ENCODE measurements at regions not wholly inside any gene's neighbourhood (a gene's known extent, or its start where the extent isn't known, plus 50 kb on each side); places are given as distances from the start of the nearest gene placed in this dataset.

DNA sequence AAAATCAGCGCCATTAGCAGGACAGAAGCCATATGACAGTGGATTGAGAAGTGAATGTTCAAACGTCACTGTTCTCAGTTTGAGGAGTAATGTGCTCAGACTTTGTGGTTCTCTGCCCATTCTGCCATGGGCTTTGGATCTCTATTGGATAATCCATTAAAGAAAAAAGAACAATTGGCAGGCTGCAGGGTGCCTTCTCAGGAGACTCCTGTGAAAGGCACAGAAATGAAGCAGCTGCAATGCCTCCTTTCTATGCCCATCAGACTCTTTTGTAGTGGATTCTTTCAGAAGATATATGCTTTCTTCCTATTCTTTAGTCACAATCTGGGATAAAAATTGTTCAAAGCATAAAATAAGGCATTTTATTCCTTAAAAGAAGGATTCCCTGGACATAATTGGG is 506.9 kb upstream of the KLHL29 start:
- TF ChIP-seq, protein P1, sequence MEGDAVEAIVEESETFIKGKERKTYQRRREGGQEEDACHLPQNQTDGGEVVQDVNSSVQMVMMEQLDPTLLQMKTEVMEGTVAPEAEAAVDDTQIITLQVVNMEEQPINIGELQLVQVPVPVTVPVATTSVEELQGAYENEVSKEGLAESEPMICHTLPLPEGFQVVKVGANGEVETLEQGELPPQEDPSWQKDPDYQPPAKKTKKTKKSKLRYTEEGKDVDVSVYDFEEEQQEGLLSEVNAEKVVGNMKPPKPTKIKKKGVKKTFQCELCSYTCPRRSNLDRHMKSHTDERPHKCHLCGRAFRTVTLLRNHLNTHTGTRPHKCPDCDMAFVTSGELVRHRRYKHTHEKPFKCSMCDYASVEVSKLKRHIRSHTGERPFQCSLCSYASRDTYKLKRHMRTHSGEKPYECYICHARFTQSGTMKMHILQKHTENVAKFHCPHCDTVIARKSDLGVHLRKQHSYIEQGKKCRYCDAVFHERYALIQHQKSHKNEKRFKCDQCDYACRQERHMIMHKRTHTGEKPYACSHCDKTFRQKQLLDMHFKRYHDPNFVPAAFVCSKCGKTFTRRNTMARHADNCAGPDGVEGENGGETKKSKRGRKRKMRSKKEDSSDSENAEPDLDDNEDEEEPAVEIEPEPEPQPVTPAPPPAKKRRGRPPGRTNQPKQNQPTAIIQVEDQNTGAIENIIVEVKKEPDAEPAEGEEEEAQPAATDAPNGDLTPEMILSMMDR (IDR thresholded peaks at IDR 0.05; ENCODE audit: insufficient read depth, low read length, poor library complexity, severe bottlenecking), result no peak
- no peak for TF ChIP-seq EZH2phosphoT487 (conservative IDR thresholded peaks at IDR 0.05; ENCODE audit: low read length)
- H3K27me3 ChIP-seq (ENCODE audit: low read length), result no peaks in the 10 kb centered on the region
- no peak overlapping the region for H3K4me2 ChIP-seq (ENCODE audit: low read depth, low read length, poor library complexity, severe bottlenecking)
- no peak overlapping the region for H2AFZ ChIP-seq (ENCODE audit: low read depth, low read length, severe bottlenecking)
- H3K36me3 ChIP-seq (ENCODE audit: low read length), result no peaks in the 10 kb centered on the region
- H3K9me2 ChIP-seq (replicated peaks; ENCODE audit: insufficient read depth, low read length), result no peaks in the 10 kb centered on the region
- no peaks in the 10 kb centered on the region for H3K9me3 ChIP-seq (ENCODE audit: insufficient read depth, low read length)
- no peak overlapping the region for H3K27ac ChIP-seq (ENCODE audit: low read depth, low read length)
- H3K9ac ChIP-seq (ENCODE audit: low read length), result no peak overlapping the region
- H3F3A ChIP-seq (ENCODE audit: insufficient read depth), result no peaks in the 10 kb centered on the region
- H3K79me2 ChIP-seq (ENCODE audit: insufficient read depth, low read length), result no peaks in the 10 kb centered on the region
- H3K4me3 ChIP-seq (ENCODE audit: insufficient read depth, low read length, poor library complexity, severe bottlenecking), result no peak overlapping the region
- H4K20me1 ChIP-seq (ENCODE audit: low read depth, low read length), result no peaks in the 10 kb centered on the region

DNA sequence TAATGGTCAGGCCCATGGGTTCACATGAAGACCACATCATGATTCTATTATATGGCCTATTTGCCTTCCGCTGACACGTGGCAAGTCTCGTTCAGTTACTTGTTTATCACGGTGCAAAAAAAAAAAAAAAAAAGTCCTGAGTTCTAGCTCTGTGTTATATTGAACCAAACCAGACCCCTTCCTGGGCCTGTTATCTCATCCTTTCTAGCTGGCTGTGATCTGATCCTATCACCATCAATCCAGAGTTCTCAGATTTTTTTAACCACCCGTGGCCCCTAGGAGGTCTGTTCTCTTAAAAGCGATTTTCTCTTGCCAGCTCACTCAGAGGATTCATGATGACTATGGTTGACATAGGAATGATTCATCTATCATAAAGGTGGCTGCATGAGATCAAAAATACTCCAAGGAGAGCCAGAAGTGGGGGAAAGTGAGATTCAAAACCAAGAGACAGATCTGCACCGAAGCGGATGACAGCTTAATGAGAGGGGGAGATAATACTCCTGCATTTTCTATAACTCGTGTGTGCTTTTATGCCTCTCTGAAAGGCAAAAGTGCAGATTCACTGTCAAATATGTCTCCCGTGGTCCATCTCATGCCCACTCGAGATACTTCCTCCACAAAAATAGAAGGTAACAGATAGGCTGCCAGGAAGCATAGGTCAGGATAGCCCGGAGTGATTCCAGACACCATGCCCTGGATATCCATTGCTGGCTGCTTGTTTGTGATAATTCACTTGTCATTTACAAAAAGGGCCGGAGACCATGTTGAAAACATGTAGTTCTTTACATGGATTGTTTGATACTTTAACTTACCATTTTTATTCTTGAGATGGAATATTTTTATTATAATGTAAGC is 505.7 kb upstream of the KLHL29 start:
- Histone ChIP-seq H3K27me3 (ENCODE audit: low read length) (no peaks in the 10 kb centered on the region), H3K4me2 (ENCODE audit: low read depth, low read length, poor library complexity, severe bottlenecking) (no peak overlapping the region), H3K9me3 (ENCODE audit: insufficient read depth, low read length) (no peaks in the 10 kb centered on the region), H3K27ac (ENCODE audit: low read depth, low read length) (no peak overlapping the region), H4K20me1 (ENCODE audit: low read depth, low read length) (no peaks in the 10 kb centered on the region), H3K9me2 (replicated peaks; ENCODE audit: insufficient read depth, low read length) (no peaks in the 10 kb centered on the region), H3K36me3 (ENCODE audit: low read length) (no peaks in the 10 kb centered on the region), H2AFZ (ENCODE audit: low read depth, low read length, severe bottlenecking) (no peak overlapping the region), H3K79me2 (ENCODE audit: insufficient read depth, low read length) (no peaks in the 10 kb centered on the region), H3K4me3 (ENCODE audit: insufficient read depth, low read length, poor library complexity, severe bottlenecking) (no peak overlapping the region), H3K9ac (ENCODE audit: low read length) (no peak overlapping the region), H3F3A (ENCODE audit: insufficient read depth) (no peaks in the 10 kb centered on the region)
- TF ChIP-seq EZH2phosphoT487 (conservative IDR thresholded peaks at IDR 0.05; ENCODE audit: low read length), result no peak
- TF ChIP-seq, protein P1 (IDR thresholded peaks at IDR 0.05; ENCODE audit: insufficient read depth, low read length, poor library complexity, severe bottlenecking), result no peak

DNA sequence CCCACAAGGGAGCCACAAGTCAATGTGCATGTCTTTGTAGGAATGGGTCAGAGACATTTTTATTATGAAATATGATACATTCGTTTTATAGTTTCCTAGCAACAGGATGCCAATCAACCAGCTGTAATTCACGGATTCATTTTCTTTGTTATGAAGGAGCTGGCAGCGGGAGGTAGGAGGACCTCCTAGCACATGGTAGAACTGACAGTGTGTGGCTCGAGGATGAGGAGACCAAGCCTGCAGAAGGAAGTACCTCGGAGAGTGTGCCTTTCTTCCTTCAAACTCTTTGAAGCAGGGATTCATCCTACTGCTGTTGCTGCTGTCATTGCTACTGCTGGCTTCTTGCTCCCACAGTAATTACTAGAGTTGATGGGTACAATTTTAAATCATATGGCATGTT is 504.8 kb upstream of the KLHL29 start:
- no peaks in the 10 kb centered on the region for H3K36me3 ChIP-seq (ENCODE audit: low read length)
- H3K4me2 ChIP-seq (ENCODE audit: low read depth, low read length, poor library complexity, severe bottlenecking), result no peak overlapping the region
- no peak for TF ChIP-seq EZH2phosphoT487 (conservative IDR thresholded peaks at IDR 0.05; ENCODE audit: low read length)
- TF ChIP-seq, protein P1 (IDR thresholded peaks at IDR 0.05; ENCODE audit: insufficient read depth, low read length, poor library complexity, severe bottlenecking), result no peak
- no peaks in the 10 kb centered on the region for H3F3A ChIP-seq (ENCODE audit: insufficient read depth)
- no peak overlapping the region for H2AFZ ChIP-seq (ENCODE audit: low read depth, low read length, severe bottlenecking)
- no peaks in the 10 kb centered on the region for H3K9me2 ChIP-seq (replicated peaks; ENCODE audit: insufficient read depth, low read length)
- no peak overlapping the region for H3K27ac ChIP-seq (ENCODE audit: low read depth, low read length)
- H3K9me3 ChIP-seq (ENCODE audit: insufficient read depth, low read length), result no peaks in the 10 kb centered on the region
- no peaks in the 10 kb centered on the region for H3K27me3 ChIP-seq (ENCODE audit: low read length)
- H3K4me3 ChIP-seq (ENCODE audit: insufficient read depth, low read length, poor library complexity, severe bottlenecking), result no peak overlapping the region
- no peaks in the 10 kb centered on the region for H4K20me1 ChIP-seq (ENCODE audit: low read depth, low read length)
- no peaks in the 10 kb centered on the region for H3K79me2 ChIP-seq (ENCODE audit: insufficient read depth, low read length)
- H3K9ac ChIP-seq (ENCODE audit: low read length), result no peak overlapping the region
